D721Med (cell line): ENCODE measurements at regions not wholly inside any gene's neighbourhood (a gene's known extent, or its start where the extent isn't known, plus 50 kb on each side); places are given as distances from the start of the nearest gene placed in this dataset.

Experiments used
- DNase-seq: peaks from one replicate; pipeline ENCODE4 v3.0.0; 2011; ENCODE audit warnings: low spot score; ENCODE audit not compliant: insufficient read length
- FAIRE-seq: peaks from 2 replicates; lab custom pipeline; 2011; peaks lifted over from hg19 to GRCh38; lab: Jason Lieb, UNC
- TF ChIP-seq, protein P1 (sequence below): IDR thresholded peaks from 2 replicates; pipeline ENCODE4 v1.5.1; 2012; ENCODE audit warnings: mild to moderate bottlenecking, control low read depth; ENCODE audit not compliant: insufficient read depth; ENCODE audit errors: missing control alignments

- FAIRE-seq (no peak), DNase-seq (no peak)
- TF ChIP-seq, protein P1, sequence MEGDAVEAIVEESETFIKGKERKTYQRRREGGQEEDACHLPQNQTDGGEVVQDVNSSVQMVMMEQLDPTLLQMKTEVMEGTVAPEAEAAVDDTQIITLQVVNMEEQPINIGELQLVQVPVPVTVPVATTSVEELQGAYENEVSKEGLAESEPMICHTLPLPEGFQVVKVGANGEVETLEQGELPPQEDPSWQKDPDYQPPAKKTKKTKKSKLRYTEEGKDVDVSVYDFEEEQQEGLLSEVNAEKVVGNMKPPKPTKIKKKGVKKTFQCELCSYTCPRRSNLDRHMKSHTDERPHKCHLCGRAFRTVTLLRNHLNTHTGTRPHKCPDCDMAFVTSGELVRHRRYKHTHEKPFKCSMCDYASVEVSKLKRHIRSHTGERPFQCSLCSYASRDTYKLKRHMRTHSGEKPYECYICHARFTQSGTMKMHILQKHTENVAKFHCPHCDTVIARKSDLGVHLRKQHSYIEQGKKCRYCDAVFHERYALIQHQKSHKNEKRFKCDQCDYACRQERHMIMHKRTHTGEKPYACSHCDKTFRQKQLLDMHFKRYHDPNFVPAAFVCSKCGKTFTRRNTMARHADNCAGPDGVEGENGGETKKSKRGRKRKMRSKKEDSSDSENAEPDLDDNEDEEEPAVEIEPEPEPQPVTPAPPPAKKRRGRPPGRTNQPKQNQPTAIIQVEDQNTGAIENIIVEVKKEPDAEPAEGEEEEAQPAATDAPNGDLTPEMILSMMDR: no peak
Measured at GRCh38 chr7:26616235-26616634, 248.2 kb downstream of the SKAP2 start.

GRCh38 chr7:26617066-26617465 lies 247.3 kb downstream of the SKAP2 start:
- TF ChIP-seq, protein P1: no peak
- DNase-seq: no peak
- FAIRE-seq: no peak
